ENCODE measurements at regions not wholly inside any gene's neighbourhood (a gene's known extent, or its start where the extent isn't known, plus 50 kb on each side); places are given as distances from the start of the nearest gene placed in this dataset.

- TF ChIP-seq ELK4 (IDR thresholded peaks at IDR 0.05; ENCODE audit: borderline replicate concordance, low read depth, low read length) = no peak
- TF ChIP-seq ZNF639 (tag by site-specific recombination; IDR thresholded peaks at IDR 0.05) = no peak
- TF ChIP-seq MEIS1 (CRISPR knock-in tag; IDR thresholded peaks at IDR 0.05; ENCODE audit: borderline replicate concordance) = no peak
- TF ChIP-seq, protein P1, sequence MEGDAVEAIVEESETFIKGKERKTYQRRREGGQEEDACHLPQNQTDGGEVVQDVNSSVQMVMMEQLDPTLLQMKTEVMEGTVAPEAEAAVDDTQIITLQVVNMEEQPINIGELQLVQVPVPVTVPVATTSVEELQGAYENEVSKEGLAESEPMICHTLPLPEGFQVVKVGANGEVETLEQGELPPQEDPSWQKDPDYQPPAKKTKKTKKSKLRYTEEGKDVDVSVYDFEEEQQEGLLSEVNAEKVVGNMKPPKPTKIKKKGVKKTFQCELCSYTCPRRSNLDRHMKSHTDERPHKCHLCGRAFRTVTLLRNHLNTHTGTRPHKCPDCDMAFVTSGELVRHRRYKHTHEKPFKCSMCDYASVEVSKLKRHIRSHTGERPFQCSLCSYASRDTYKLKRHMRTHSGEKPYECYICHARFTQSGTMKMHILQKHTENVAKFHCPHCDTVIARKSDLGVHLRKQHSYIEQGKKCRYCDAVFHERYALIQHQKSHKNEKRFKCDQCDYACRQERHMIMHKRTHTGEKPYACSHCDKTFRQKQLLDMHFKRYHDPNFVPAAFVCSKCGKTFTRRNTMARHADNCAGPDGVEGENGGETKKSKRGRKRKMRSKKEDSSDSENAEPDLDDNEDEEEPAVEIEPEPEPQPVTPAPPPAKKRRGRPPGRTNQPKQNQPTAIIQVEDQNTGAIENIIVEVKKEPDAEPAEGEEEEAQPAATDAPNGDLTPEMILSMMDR (tag by site-specific recombination; IDR thresholded peaks at IDR 0.05) = no peak
Measured at GRCh38 chr7:81162771-81163525, 244.1 kb upstream of the SEMA3C start (continued).

GRCh38 chr7:81162234-81162633 is 243.4 kb upstream of the SEMA3C start:
- Histone ChIP-seq H3K27ac (ENCODE audit: extremely low read depth, low read depth, low read length) (no peak overlapping the region; the same call in 1 of the 2 replicates), H3K36me3 (ENCODE audit: control insufficient read depth in 2 of 2, insufficient read depth in 1 of 2, low read length in 2 of 2) (no peaks in the 10 kb centered on the region), H3K4me1 (ENCODE audit: control insufficient read depth, insufficient read depth, low read length) (peaks cover 17% of the 10 kb centered on the region), H3K9me3 (ENCODE audit: control insufficient read depth, insufficient read depth, low read depth, low read length) (no peaks in the 10 kb centered on the region), H3K4me3 (ENCODE audit: low read depth, low read length) (no peak overlapping the region)
- POLR2A ChIA-PET = no interaction called here
- TF ChIP-seq OSR2 (tag by site-specific recombination; IDR thresholded peaks at IDR 0.05) = no peak
- no peak for TF ChIP-seq ZNF513 (tag by site-specific recombination; IDR thresholded peaks at IDR 0.05)
- TF ChIP-seq ZNF843 (tag by site-specific recombination; IDR thresholded peaks at IDR 0.05) = no peak
- TF ChIP-seq ZNF768 (tag by site-specific recombination; IDR thresholded peaks at IDR 0.05) = no peak
- TF ChIP-seq ZNF18 (tag by site-specific recombination; IDR thresholded peaks at IDR 0.05) = no peak
- TF ChIP-seq ZFP37 (tag by site-specific recombination; IDR thresholded peaks at IDR 0.05) = no peak
- TF ChIP-seq ZNF202 (tag by site-specific recombination; IDR thresholded peaks at IDR 0.05; ENCODE audit: borderline replicate concordance) = no peak
- TF ChIP-seq TSHZ1 (tag by site-specific recombination; IDR thresholded peaks at IDR 0.05; ENCODE audit: borderline replicate concordance) = no peak
- TF ChIP-seq, protein P2, sequence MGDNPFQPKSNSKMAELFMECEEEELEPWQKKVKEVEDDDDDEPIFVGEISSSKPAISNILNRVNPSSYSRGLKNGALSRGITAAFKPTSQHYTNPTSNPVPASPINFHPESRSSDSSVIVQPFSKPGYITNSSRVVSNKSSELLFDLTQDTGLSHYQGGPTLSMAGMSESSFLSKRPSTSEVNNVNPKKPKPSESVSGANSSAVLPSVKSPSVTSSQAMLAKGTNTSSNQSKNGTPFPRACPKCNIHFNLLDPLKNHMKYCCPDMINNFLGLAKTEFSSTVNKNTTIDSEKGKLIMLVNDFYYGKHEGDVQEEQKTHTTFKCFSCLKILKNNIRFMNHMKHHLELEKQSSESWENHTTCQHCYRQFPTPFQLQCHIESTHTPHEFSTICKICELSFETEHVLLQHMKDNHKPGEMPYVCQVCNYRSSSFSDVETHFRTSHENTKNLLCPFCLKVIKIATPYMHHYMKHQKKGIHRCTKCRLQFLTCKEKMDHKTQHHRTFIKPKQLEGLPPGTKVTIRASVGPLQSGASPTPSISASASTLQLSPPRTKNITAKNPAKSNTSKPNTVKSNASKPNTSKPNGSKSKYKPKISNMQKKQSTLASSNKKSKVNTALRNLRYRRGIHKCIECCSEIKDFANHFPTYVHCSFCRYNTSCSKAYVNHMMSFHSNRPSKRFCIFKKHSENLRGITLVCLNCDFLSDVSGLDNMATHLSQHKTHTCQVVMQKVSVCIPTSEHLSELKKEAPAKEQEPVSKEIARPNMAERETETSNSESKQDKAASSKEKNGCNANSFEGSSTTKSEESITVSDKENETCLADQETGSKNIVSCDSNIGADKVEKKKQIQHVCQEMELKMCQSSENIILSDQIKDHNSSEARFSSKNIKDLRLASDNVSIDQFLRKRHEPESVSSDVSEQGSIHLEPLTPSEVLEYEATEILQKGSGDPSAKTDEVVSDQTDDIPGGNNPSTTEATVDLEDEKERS (tag by site-specific recombination; IDR thresholded peaks at IDR 0.05) = no peak
- TF ChIP-seq ZNF169 (tag by site-specific recombination; IDR thresholded peaks at IDR 0.05) = no peak
- CTCF ChIA-PET = interaction anchor here (0.7 kb wide), 1 partner anchor 222 kb away, joined by 5 read pairs; no protein-coding TSS in a partner anchor
